ENCODE measurements at regions not wholly inside any gene's neighbourhood (a gene's known extent, or its start where the extent isn't known, plus 50 kb on each side); places are given as distances from the start of the nearest gene placed in this dataset.

DNA sequence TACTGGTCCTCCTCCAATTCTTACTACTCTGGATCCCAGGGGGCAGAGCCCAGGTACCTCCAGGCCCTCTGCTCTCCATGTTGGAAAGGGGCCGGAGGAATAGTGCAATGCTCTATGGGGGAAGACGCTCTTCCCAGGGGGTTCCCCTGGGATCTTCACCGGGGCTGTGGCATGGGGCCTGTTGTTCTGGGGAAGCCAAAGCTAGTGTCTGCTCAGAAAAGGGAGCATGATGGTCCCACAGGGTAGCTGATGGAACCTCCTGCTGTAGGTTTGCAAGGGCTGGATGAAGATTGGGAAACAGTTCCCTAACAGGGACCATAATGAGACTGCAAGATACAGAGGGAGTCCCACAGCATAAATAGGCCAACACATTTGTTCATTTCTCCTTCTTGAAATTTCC is 114.7 kb downstream of the IRX5 start:
- no peak for TF ChIP-seq CTCF (IDR thresholded peaks at IDR 0.05)

GRCh38 chr16:55045756-55046460 is 115.2 kb downstream of the IRX5 start:
- no peak for TF ChIP-seq CTCF (IDR thresholded peaks at IDR 0.05)

- no peak for TF ChIP-seq CTCF (IDR thresholded peaks at IDR 0.05)
Observed at GRCh38 chr16:55046513-55046912, 115.8 kb downstream of the IRX5 start.

DNA sequence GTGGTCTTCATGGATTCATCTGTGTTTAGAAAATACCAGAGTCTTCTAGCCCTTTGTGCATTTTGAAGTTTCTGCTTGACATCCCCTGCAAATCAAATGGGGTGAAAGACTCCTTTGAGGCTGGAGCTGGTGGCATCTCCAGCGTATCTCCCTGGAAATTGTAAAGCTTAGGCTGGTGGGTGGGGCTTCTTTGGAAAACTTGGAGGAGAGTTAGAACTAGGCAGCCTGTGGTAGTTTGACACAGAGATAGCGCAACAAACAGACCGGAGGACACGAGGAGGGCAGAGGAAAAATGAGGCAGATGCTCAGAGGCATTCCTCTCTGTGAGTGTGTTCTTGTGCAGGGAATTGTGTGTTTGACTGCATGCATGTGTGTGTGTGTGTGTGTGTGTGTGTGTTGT is 116.3 kb downstream of the IRX5 start:
- TF ChIP-seq CTCF (IDR thresholded peaks at IDR 0.05) = no peak

GRCh38 chr16:55047331-55047730 is 116.7 kb downstream of the IRX5 start:
- no peak for TF ChIP-seq CTCF (IDR thresholded peaks at IDR 0.05)

- no peak for TF ChIP-seq CTCF (IDR thresholded peaks at IDR 0.05)
Observed at GRCh38 chr16:55047903-55048497, 117.3 kb downstream of the IRX5 start.

DNA sequence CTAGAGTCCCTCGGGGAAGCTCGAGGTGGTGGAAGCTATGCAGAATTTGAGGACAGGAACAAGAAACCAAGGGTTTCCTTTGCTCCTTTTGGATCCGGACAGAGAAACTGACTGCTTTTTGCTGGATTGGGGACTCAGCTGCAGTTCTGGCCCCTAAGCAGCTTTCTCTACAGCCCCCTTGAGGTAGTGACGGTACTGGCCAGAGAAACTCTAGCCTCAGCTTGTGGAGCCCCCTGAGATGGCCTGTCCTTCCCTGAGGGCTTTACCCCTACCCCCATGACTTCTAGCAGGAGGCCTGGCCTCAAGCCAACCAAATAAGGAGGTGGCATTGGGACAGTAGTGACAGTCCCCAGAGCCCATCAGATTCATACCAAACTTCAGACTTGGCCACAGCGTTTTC is 118.1 kb downstream of the IRX5 start:
- no peak for TF ChIP-seq CTCF (IDR thresholded peaks at IDR 0.05)

Data from LNCAP (cell line).